ENCODE measurements at regions not wholly inside any gene's neighbourhood (a gene's known extent, or its start where the extent isn't known, plus 50 kb on each side); places are given as distances from the start of the nearest gene placed in this dataset.

- Histone ChIP-seq H3K4me1 (no peaks in the 10 kb centered on the region), H3K9me3 (no peaks in the 10 kb centered on the region), H3K27me3 (no peaks in the 10 kb centered on the region), H3K27ac (no peak overlapping the region), H3K36me3 (no peaks in the 10 kb centered on the region), H3K4me3 (no peak overlapping the region)
- no peak for DNase-seq (ENCODE audit: low spot score in 2 of 2)
- WGBS, 2 donors = 70 to 74% methylated on average over 5 of the region's 5 CpGs
- TF ChIP-seq POLR2A (IDR thresholded peaks at IDR 0.05) (no peak), EP300 (IDR thresholded peaks at IDR 0.05) (no peak), CTCF (IDR thresholded peaks at IDR 0.05) (no peak)
Observed at GRCh38 chr11:131165036-131165435, 205.4 kb upstream of the NTM start.

GRCh38 chr11:131168839-131169713, 201.3 kb upstream of the NTM start:
- no peak for DNase-seq (ENCODE audit: low spot score in 2 of 2)
- no peaks in the 10 kb centered on the region for H3K36me3 ChIP-seq
- H3K9me3 ChIP-seq = no peaks in the 10 kb centered on the region
- no peaks in the 10 kb centered on the region for H3K27me3 ChIP-seq
- TF ChIP-seq CTCF (IDR thresholded peaks at IDR 0.05) (no peak), EP300 (IDR thresholded peaks at IDR 0.05) (no peak), POLR2A (IDR thresholded peaks at IDR 0.05) (no peak)
- H3K27ac ChIP-seq = no peak overlapping the region
- H3K4me3 ChIP-seq = no peak overlapping the region
- 69 to 76% methylated on average over 5 of the region's 5 CpGs for WGBS, 2 donors
- H3K4me1 ChIP-seq = no peaks in the 10 kb centered on the region

GRCh38 chr11:131172011-131172410, 198.4 kb upstream of the NTM start:
- no peak overlapping the region for H3K4me3 ChIP-seq
- DNase-seq (ENCODE audit: low spot score in 2 of 2) = no peak
- H3K9me3 ChIP-seq = no peaks in the 10 kb centered on the region
- no peak for TF ChIP-seq CTCF (IDR thresholded peaks at IDR 0.05)
- no peak for TF ChIP-seq POLR2A (IDR thresholded peaks at IDR 0.05)
- no peak for TF ChIP-seq EP300 (IDR thresholded peaks at IDR 0.05)
- H3K27me3 ChIP-seq = no peaks in the 10 kb centered on the region
- WGBS, 2 donors = 72 to 92% methylated on average over 2 of the region's 2 CpGs
- no peaks in the 10 kb centered on the region for H3K36me3 ChIP-seq
- no peaks in the 10 kb centered on the region for H3K4me1 ChIP-seq
- no peak overlapping the region for H3K27ac ChIP-seq

GRCh38 chr11:131178020-131178419, 192.4 kb upstream of the NTM start:
- WGBS, 2 donors = 71 to 78% methylated on average over 11 of the region's 11 CpGs
- no peaks in the 10 kb centered on the region for H3K27me3 ChIP-seq
- TF ChIP-seq EP300 (IDR thresholded peaks at IDR 0.05) (no peak), POLR2A (IDR thresholded peaks at IDR 0.05) (no peak), CTCF (IDR thresholded peaks at IDR 0.05) (no peak)

GRCh38 chr11:131178596-131178995, 191.8 kb upstream of the NTM start:
- Histone ChIP-seq H3K9me3 (no peaks in the 10 kb centered on the region), H3K36me3 (no peaks in the 10 kb centered on the region), H3K27ac (no peak overlapping the region), H3K27me3 (no peaks in the 10 kb centered on the region), H3K4me1 (no peaks in the 10 kb centered on the region), H3K4me3 (no peak overlapping the region)
- DNase-seq (ENCODE audit: low spot score in 2 of 2) = no peak
- TF ChIP-seq POLR2A (IDR thresholded peaks at IDR 0.05) (no peak), EP300 (IDR thresholded peaks at IDR 0.05) (no peak), CTCF (IDR thresholded peaks at IDR 0.05) (no peak)
- 57 to 60% methylated on average over 3 of the region's 3 CpGs for WGBS, 2 donors

More at GRCh38 chr11:131178020-131178419, 192.4 kb upstream of the NTM start:
- no peaks in the 10 kb centered on the region for H3K4me1 ChIP-seq
- no peak for DNase-seq (ENCODE audit: low spot score in 2 of 2)
- no peak overlapping the region for H3K27ac ChIP-seq
- no peaks in the 10 kb centered on the region for H3K9me3 ChIP-seq
- no peaks in the 10 kb centered on the region for H3K36me3 ChIP-seq
- H3K4me3 ChIP-seq = no peak overlapping the region
